Transverse colon (tissue), 4 donors: ENCODE measurements at regions not wholly inside any gene's neighbourhood (a gene's known extent, or its start where the extent isn't known, plus 50 kb on each side); places are given as distances from the start of the nearest gene placed in this dataset.

Source experiments
- CTCF ChIP-seq, 5 experiments: fragments of 200-600 bp in 3 of 5; fragments of 450-650 bp in 2 of 5; sonication (generic) in 3 of 5; IDR thresholded peaks; 1 replicate in 2 of 5; 2 replicates in 3 of 5; pipeline ENCODE4 v1.5.1; 2016 to 2017; ENCODE audit warnings: antibody characterized with exemption in 5 of 5, inconsistent platforms in 3 of 5, mild to moderate bottlenecking in 2 of 5, moderate library complexity in 1 of 5
- EP300 ChIP-seq: sonication (generic); formaldehyde crosslinking; IDR thresholded peaks from one replicate; pipeline ENCODE4 v1.6.1; 2017; ENCODE audit warnings: antibody characterized with exemption, low read depth
- POLR2A ChIP-seq: fragments of 450-650 bp; IDR thresholded peaks from one replicate; pipeline ENCODE4 v1.6.1; 2016; ENCODE audit warnings: antibody characterized with exemption, mild to moderate bottlenecking, moderate library complexity
- POLR2AphosphoS5 ChIP-seq, 3 donors: sonication (generic); formaldehyde crosslinking; IDR thresholded peaks; one replicate each; pipeline ENCODE4 v1.6.1; 2016; ENCODE audit warnings: antibody characterized with exemption in 3 of 3

DNA sequence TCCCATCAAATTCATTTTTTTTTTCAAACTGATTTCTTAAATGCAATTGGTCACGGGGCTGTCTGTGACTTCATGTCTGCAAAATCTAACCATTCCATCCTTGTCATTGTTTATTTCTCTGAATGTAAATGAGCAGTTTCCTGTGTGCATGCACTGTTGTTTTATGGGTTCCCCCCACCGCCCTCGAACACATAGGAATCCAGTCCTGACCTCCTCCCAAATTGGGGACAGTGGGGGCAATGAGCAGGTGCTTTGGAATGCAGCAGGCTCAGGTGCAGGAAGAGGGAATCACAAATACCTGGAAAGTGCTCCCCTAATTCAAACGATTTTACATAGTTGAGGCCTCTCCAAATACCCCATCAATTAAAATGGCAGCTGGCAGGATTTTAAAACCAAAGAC lies 62.6 kb upstream of the ESRRB start:
- TF ChIP-seq CTCF (IDR thresholded peaks at IDR 0.05) (no peak), POLR2A (no peak), POLR2AphosphoS5 (IDR thresholded peaks at IDR 0.05) (no peak), EP300 (no peak)
